ENCODE measurements at regions not wholly inside any gene's neighbourhood (a gene's known extent, or its start where the extent isn't known, plus 50 kb on each side); places are given as distances from the start of the nearest gene placed in this dataset.

DNA sequence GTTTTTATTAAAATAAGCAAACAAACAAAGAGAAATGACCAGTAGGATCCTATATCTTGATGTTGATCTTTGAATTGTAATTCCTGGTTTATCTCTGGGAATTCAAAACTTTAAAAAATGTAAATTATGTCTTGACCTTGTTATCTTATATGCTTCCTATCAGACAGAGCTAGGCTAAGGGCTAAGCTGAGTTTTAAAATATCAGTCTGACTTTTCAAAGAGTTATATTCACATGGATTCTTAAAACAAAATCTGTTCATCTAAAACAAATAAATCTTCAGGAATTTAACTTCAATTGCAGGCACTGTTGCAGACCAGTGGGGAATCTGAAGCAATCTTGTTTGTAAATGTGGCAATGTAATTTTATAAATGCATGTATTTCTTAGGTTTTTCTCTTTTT is 1144.1 kb downstream of the LRFN5 start:
- no peaks in the 10 kb centered on the region for H3K9me1 ChIP-seq (ENCODE audit: insufficient read depth, low read length)
- no peak overlapping the region for H3K4me2 ChIP-seq (ENCODE audit: low read depth, low read length)
- BruUV-seq (replicated peaks) = no TSS peak
- no peak overlapping the region for H2BK15ac ChIP-seq (ENCODE audit: low read depth, low read length)
- no peaks in the 10 kb centered on the region for H4K20me1 ChIP-seq (ENCODE audit: insufficient read depth, low read length)
- CTCF ChIA-PET = interaction anchor here (0.8 kb wide), 1 partner anchor 189 kb away, joined by 3 read pairs; no protein-coding TSS in a partner anchor
- dilution Hi-C loops (cut with HindIII; ENCODE audit: low sequenced_read_pairs, unreplicated experiment) = no loop called here
- no peak overlapping the region for H2BK5ac ChIP-seq (ENCODE audit: low read depth, low read length, poor library complexity, severe bottlenecking)
- no peak overlapping the region for H3K27ac ChIP-seq (ENCODE audit: insufficient read depth, low read length)
- no peak overlapping the region for H4K5ac ChIP-seq (ENCODE audit: low read depth, low read length)
- no peak overlapping the region for H3K56ac ChIP-seq (ENCODE audit: extremely low read depth, insufficient read depth, low read length)
- in situ Hi-C loops (cut with MboI; ENCODE audit: low sequenced_read_pairs) = no loop called here
- H3K23ac ChIP-seq (ENCODE audit: low read depth, low read length) = no peak overlapping the region
- H2BK20ac ChIP-seq (ENCODE audit: low read depth, low read length) = no peak overlapping the region
- no peak overlapping the region for H3K14ac ChIP-seq (replicated peaks; ENCODE audit: low read depth, low read length)
- H3K4ac ChIP-seq (ENCODE audit: low read depth, low read length) = no peak overlapping the region
- H4K91ac ChIP-seq (ENCODE audit: insufficient read depth, low read depth, low read length) = no peak overlapping the region
- intact Hi-C loops (cut with micrococcal nuclease) = no loop called here
- no peak overlapping the region for H2AFZ ChIP-seq (replicated peaks; ENCODE audit: low read length, poor library complexity)
- no peak overlapping the region for H4K8ac ChIP-seq (ENCODE audit: low read depth in 2 of 2, low read length in 2 of 2)
- H2AK9ac ChIP-seq (replicated peaks; ENCODE audit: low read depth, low read length, poor library complexity) = no peak overlapping the region
- TF ChIP-seq SMC3 (IDR thresholded peaks at IDR 0.05; ENCODE audit: low read depth, low read length) = no peak
- H3K9me3 ChIP-seq (ENCODE audit: control insufficient read depth, insufficient read depth, low read length) = no peaks in the 10 kb centered on the region
- H3K18ac ChIP-seq (ENCODE audit: low read depth, low read length) = no peak overlapping the region
- H3K36me3 ChIP-seq (ENCODE audit: control insufficient read depth, insufficient read depth, low read length) = no peaks in the 10 kb centered on the region
- DNase-seq (no peak), ATAC-seq (ENCODE audit: low read depth) (no peak)
- POLR2A ChIA-PET (ENCODE audit: unreplicated experiment) = no interaction called here
- no peaks in the 10 kb centered on the region for H3K27me3 ChIP-seq (ENCODE audit: control insufficient read depth, insufficient read depth, low read length)
- no peak overlapping the region for H3K4me3 ChIP-seq (ENCODE audit: insufficient read depth, low read depth, low read length)
- no peaks in the 10 kb centered on the region for H3K79me1 ChIP-seq (ENCODE audit: low read depth in 1 of 2, low read length in 2 of 2)
- no peak overlapping the region for H2BK120ac ChIP-seq (ENCODE audit: low read depth, low read length)
- no peak overlapping the region for H3K9ac ChIP-seq (ENCODE audit: low read depth, low read length)
- no peaks in the 10 kb centered on the region for H3K4me1 ChIP-seq (ENCODE audit: control insufficient read depth, insufficient read depth, low read length)
- H2AK5ac ChIP-seq (ENCODE audit: low read depth, low read length) = no peak overlapping the region
